Endothelial cell of umbilical vein (primary cell): ENCODE measurements at regions not wholly inside any gene's neighbourhood (a gene's known extent, or its start where the extent isn't known, plus 50 kb on each side); places are given as distances from the start of the nearest gene placed in this dataset.

Experiments used
- POLR2A ChIP-seq: IDR thresholded peaks from 2 replicates; pipeline ENCODE4 v1.6.1; 2012; ENCODE audit warnings: low read depth, mild to moderate bottlenecking, control low read depth, low read length
- POLR2AphosphoS5 ChIP-seq: IDR thresholded peaks from 2 replicates; pipeline ENCODE4 v1.6.1; 2012; ENCODE audit warnings: low read depth, mild to moderate bottlenecking, control low read depth, low read length, moderate library complexity; ENCODE audit not compliant: insufficient read depth

DNA sequence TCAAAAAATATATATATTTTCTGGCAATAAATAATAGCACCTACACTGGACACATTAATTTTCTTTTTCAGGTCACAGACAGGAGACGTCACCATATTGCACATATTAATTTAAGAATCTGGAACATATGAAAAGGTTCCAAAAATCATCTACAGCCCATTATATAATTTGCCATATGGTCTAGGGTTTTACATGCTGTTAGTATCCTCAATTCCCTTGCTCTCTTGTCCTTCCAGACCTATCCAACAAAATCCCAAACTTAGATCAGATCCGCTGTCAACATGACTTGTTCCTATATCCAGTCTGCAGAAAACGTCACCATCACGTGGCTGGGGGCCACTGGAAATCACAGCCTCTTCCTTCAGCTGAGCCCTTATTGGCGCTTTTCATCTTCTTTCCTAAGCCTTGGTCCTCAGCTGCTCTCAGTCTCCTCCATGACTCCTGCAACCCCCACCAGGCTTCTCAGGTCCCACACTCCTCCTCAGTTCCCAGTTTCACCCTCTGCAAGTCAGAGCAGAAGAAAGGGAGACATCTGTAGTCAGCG lies 192.0 kb upstream of the GATB start:
- TF ChIP-seq POLR2AphosphoS5 = no peak
- TF ChIP-seq POLR2A = no peak
